Dedifferentiated amniotic fluid mesenchymal stem cell (primary cell): ENCODE measurements at regions not wholly inside any gene's neighbourhood (a gene's known extent, or its start where the extent isn't known, plus 50 kb on each side); places are given as distances from the start of the nearest gene placed in this dataset.
"Not testable (repeated sequence)": the region's sequence is repeated elsewhere in the genome, so short reads cannot be mapped to it uniquely, and the experiment has no call there.

ENCODE experiments used
- DNase-seq: peaks from one replicate; pipeline ENCODE4 v3.0.0-alpha.2; 2016; ENCODE audit errors: extremely low spot score

- not testable (repeated sequence) for DNase-seq
Observed at GRCh38 chr14:19126269-19127051, 159.2 kb downstream of the POTEM start.

GRCh38 chr14:19127664-19128435 is 160.6 kb downstream of the POTEM start:
- DNase-seq = not testable (repeated sequence)

DNA sequence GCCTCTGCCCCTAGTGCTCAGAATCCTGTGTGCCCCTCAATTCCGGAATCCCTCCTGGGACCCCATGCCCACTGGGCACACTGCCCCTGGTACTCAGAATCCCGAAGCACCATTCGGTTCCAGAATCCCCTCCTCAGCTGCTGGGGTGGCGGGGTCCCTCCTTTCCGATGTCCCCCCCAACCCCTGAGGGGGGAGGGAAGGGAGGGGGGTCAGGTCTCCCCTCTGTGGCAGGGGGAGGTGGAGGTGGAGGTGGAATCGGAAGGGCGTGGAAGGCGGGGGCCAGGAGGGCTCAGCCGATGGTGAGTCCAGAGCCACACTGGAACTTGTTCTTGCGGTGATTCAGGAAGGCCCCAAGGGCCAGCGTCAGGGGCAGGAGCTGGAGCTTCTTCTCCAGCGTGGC is 164.3 kb downstream of the POTEM start:
- DNase-seq = not testable (repeated sequence)

DNA sequence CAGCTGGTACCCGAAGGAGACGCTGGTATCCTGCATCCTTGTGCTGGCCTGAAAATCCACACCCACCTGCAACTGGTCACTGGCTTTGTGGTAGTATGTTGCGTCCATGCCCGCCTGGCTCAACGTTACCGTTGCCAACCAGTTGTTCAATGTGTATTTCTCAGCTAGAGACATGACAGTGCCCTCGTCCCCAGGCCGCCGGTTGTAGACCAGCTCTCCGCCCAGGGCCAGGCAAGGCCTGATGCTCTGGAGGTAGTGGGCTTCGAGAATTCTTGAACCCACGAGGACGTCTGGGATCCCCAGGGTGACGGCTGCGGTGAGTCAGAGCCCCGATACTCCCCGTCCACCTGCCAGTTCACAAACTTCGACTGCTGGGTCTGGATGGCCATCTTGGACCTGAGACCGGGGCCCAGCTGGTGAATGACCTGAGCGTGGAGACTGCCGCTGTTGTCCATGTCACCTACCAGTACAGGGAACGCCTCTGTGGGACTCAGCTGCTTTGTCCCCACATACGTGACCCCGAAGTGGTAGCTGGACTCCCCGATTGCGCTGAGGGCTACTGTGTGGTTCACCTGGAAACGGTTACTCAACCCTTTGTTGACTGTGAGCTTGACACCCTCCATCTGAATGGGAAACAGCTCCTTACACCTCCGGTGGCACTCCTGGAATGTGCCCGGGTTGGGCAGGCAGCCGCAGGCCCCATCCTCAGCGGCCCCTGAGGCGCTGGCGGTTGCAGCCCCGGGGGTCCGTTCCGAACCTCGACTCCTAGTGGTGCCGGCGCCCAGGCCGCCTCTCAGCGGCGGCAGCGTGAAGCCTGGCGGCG is 165.0 kb downstream of the POTEM start:
- not testable (repeated sequence) for DNase-seq

- DNase-seq = not testable (repeated sequence)
Observed at GRCh38 chr14:19132836-19133120, 165.5 kb downstream of the POTEM start.

DNA sequence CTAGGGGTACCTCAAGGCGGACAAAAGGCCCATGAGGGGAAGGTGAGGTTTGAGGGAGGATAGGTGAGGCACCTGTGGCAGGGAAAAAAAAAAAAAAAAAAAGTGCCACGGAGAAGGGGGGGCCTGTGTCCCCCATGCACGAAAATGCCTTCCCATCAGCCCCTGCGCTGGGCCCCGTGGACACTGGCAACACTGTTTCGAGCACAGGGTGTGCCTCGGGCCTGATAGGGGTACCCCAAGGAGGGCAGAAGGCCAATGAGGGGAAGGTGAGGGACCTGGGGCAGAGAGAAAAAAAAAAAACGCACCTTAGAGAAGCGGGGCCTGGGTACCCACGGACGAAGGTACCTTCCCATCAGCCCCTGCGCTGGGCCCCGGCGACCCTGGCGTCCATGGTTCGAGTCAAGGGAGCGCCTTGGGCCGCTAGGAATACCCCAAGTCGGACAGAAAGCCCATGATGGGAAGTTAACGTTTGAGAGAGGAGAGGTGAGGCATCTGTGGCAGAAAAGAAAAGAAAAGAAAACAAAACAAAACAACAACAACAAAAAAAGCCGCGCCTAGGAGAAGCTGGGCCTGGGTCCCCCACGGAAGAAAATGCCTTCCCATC is 190.0 kb downstream of the POTEM start:
- DNase-seq = not testable (repeated sequence)

GRCh38 chr14:19158012-19158411 is 190.8 kb downstream of the POTEM start:
- not testable (repeated sequence) for DNase-seq

DNA sequence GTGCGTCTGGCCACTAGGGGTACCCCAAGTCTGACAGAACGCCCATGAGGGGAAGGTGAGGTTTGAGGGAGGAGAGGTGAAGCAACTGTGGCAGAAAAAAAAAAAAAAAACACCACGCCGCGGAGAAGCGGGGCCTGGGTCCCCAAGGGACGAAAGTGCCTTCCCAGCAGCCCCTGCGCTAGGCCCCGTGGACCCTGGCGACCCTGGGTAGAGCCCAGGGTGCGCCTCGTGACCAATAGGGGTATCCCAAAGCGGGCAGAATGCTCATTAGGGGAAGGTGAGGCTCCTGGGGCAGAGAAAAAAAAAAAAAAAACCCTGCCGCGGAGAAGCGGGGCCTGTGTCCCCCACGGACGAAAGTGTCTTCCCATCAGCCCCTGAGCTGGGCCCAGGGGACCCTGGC is 191.4 kb downstream of the POTEM start:
- not testable (repeated sequence) for DNase-seq

GRCh38 chr14:19159003-19159625 is 191.9 kb downstream of the POTEM start:
- not testable (repeated sequence) for DNase-seq

DNA sequence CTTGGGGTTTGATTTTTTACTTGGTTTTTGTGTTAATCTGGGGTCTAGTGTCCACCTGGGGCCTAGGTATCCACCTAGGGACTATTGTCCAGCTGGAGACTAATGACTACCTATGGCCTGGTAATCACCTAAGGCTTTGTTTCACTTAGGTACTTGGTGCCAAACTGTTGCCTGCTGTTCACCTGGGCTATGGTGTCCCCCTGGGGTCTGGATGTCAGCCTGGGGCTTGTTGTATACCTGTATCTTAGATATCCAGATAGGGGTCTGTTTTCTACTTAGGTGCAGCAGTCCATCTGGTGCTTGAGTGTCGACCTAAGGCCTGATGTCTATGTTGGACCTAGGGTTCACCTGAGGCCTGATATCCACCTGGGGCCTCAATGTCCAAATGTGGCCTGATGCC is 193.1 kb downstream of the POTEM start:
- not testable (repeated sequence) for DNase-seq

GRCh38 chr14:19161251-19162033 is 194.2 kb downstream of the POTEM start:
- DNase-seq = not testable (repeated sequence)

GRCh38 chr14:19162034-19162706 is 194.9 kb downstream of the POTEM start:
- DNase-seq = not testable (repeated sequence)

DNA sequence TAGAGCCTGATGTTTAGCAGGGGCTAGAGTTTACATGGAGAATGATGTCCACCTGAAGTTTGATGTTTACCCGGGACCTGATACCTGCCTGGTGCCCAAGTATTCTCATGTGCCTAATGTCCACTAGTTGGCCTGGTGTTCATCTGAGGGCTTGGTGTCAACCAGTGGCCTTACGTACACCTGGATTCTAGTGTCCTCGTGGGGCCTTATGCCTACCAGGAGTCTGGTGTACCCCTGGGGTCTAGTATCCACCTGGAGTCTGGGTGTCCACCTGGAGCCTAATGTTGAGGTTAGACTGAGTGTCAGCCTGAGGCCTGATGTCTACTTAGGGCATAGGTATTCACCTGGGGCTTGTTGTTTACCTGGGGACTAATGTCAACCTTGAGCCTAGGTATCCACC is 195.7 kb downstream of the POTEM start:
- not testable (repeated sequence) for DNase-seq

DNA sequence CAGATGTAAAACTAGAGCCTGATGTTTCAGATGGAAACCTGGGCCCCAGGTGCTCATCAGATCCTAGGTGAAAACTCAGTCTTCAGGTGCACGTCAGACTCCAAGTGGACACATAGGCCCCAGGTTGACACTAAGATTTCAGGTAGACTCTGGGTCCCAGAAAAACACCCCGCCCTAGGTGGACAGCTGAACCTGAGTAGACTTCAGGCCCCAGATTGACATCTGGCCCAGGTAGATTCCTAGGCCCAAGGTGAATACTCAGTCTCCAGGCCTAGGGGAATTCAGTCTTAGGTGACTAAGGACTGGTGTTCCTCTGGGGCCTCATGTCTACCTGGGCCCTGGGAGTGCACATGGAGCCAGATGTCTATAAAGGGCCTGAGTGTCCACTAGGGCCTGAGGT is 196.7 kb downstream of the POTEM start:
- DNase-seq = not testable (repeated sequence)

- DNase-seq = not testable (repeated sequence)
Observed at GRCh38 chr14:19164426-19164825, 197.2 kb downstream of the POTEM start.

- DNase-seq = not testable (repeated sequence)
Observed at GRCh38 chr14:19166056-19166455, 198.8 kb downstream of the POTEM start.

DNA sequence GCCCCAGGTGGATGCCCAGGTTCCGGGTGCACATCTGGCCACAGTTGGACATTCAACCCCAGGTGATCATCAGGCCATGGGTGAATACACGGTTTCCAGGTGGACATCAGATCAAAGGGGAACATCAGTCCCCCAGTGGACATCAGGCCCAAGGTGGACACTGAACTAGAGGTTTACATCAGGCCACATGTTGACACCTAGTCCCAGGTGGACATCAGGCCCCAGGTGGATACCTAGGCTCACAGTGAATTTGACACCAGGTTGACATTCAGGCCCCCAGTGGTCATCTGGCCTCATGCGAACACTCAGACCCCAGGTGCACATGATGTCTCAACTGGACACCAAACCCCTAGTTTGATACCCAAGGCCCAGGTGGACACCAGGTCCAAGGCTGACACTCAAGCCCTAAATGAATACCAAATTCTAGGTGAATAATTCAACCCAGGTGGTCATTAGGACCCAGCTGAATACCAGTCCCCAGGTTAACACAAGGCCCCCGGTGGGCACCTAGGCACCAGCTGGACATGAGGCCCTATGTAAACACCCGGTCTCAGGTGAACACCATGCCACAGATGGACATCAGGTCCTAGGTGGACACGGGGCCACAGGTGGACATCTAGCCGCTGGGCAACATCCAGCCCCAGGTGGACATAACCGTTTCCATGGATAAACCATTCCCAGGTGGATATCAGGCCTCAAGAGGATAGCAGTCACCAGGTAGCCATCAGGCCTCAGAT is 200.4 kb downstream of the POTEM start:
- DNase-seq = not testable (repeated sequence)

- DNase-seq = not testable (repeated sequence)
Observed at GRCh38 chr14:19168261-19168660, 201.0 kb downstream of the POTEM start.
